ENCODE measurements at regions not wholly inside any gene's neighbourhood (a gene's known extent, or its start where the extent isn't known, plus 50 kb on each side); places are given as distances from the start of the nearest gene placed in this dataset.

DNA sequence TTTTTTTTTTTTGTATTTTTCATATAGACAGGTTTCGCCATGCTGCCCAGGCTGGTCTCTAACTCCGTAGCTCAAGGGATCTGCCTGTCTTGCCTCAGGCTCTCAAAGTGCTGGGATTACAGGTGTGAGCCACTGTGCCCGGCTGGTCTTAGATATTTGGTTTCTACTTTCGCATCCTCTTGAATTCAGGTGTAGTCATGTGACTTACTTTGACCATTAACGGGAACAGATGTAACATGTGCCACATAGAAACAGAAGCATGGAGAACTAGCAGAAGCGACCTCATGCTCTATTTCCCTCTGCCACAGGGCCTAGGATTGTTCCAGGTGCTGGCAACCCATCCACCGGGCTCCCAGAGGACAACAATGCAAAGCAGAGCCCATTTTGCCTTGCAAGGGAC, 166.6 kb downstream of the CYLD start:
- CTCF ChIA-PET = no interaction called here
- DNase-seq (ENCODE audit: low read depth, low spot score) = no peak
- BruUV-seq (replicated peaks) = no TSS peak
- no peak overlapping the region for H2AFZ ChIP-seq (ENCODE audit: low read depth, low read length)
- H3K4me3 ChIP-seq (replicated peaks in 1 of 3; ENCODE audit: insufficient read depth in 1 of 3, low read depth in 1 of 3, low read length in 3 of 3) = no peak overlapping the region
- H3K36me3 ChIP-seq (ENCODE audit: control insufficient read depth in 2 of 2, extremely low read depth in 1 of 2, insufficient read depth in 2 of 2, low read length in 2 of 2) = no peaks in the 10 kb centered on the region
- no peak overlapping the region for H3K4me2 ChIP-seq (ENCODE audit: insufficient read depth, low read length)
- H3K9me1 ChIP-seq (replicated peaks; ENCODE audit: control insufficient read depth, extremely low read depth, insufficient read depth, low read length) = no peaks in the 10 kb centered on the region
- intact Hi-C loops (cut with micrococcal nuclease) (no loop called here), dilution Hi-C loops (cut with MboI; ENCODE audit: extremely low pct_ligation_motif_present, low sequenced_read_pairs) (no loop called here)
- POLR2A ChIA-PET = no interaction called here
- peaks cover 1% of the 10 kb centered on the region for H3K9me3 ChIP-seq (replicated peaks; ENCODE audit: control insufficient read depth, insufficient read depth, low read length)
- no peaks in the 10 kb centered on the region for H3K79me2 ChIP-seq (ENCODE audit: control insufficient read depth, insufficient read depth, low read length)
- no peaks in the 10 kb centered on the region for H3K27me3 ChIP-seq (ENCODE audit: control insufficient read depth in 2 of 2, insufficient read depth in 2 of 2, low read length in 2 of 2)
- H3K27ac ChIP-seq (ENCODE audit: insufficient read depth, low read depth, low read length) = no peak overlapping the region
- no peaks in the 10 kb centered on the region for H3K4me1 ChIP-seq (ENCODE audit: control insufficient read depth, extremely low read depth, insufficient read depth, low read length)
- H4K20me1 ChIP-seq (replicated peaks; ENCODE audit: control insufficient read depth, extremely low read depth, insufficient read depth, low read length) = no peaks in the 10 kb centered on the region
- no peak for TF ChIP-seq EZH2 (IDR thresholded peaks at IDR 0.05; ENCODE audit: borderline replicate concordance, low read depth, low read length, severe bottlenecking)
- no peak for TF ChIP-seq MYC (IDR thresholded peaks at IDR 0.05; ENCODE audit: low read depth, low read length)
- no peak for TF ChIP-seq POLR2AphosphoS5 (IDR thresholded peaks at IDR 0.05; ENCODE audit: insufficient read depth, low read depth, low read length)
- TF ChIP-seq, protein P1, sequence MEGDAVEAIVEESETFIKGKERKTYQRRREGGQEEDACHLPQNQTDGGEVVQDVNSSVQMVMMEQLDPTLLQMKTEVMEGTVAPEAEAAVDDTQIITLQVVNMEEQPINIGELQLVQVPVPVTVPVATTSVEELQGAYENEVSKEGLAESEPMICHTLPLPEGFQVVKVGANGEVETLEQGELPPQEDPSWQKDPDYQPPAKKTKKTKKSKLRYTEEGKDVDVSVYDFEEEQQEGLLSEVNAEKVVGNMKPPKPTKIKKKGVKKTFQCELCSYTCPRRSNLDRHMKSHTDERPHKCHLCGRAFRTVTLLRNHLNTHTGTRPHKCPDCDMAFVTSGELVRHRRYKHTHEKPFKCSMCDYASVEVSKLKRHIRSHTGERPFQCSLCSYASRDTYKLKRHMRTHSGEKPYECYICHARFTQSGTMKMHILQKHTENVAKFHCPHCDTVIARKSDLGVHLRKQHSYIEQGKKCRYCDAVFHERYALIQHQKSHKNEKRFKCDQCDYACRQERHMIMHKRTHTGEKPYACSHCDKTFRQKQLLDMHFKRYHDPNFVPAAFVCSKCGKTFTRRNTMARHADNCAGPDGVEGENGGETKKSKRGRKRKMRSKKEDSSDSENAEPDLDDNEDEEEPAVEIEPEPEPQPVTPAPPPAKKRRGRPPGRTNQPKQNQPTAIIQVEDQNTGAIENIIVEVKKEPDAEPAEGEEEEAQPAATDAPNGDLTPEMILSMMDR (IDR thresholded peaks at IDR 0.05; ENCODE audit: extremely low read depth in 1 of 2, insufficient read depth in 1 of 2, low read depth in 1 of 2, low read length in 2 of 2) = no peak
- no peak for TF ChIP-seq FOS (IDR thresholded peaks at IDR 0.05; ENCODE audit: borderline replicate concordance, insufficient read depth, low read length)
- no peak for TF ChIP-seq POLR2A (IDR thresholded peaks at IDR 0.05; ENCODE audit: low read depth, low read length)
- no peak for TF ChIP-seq JUN (IDR thresholded peaks at IDR 0.05; ENCODE audit: borderline replicate concordance, insufficient read depth, insufficient read length, low read depth)
- TF ChIP-seq, protein P2, sequence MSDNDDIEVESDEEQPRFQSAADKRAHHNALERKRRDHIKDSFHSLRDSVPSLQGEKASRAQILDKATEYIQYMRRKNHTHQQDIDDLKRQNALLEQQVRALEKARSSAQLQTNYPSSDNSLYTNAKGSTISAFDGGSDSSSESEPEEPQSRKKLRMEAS (IDR thresholded peaks at IDR 0.05; ENCODE audit: insufficient read depth, insufficient read length) = no peak
- TF ChIP-seq GATA2 (IDR thresholded peaks at IDR 0.05; ENCODE audit: insufficient read depth, insufficient read length, low read depth, low read length) = no peak
- no peak for FAIRE-seq
- H3K9ac ChIP-seq (replicated peaks; ENCODE audit: extremely low read depth, insufficient read depth, low read length) = no peak overlapping the region

Data from endothelial cell of umbilical vein (primary cell).